Left kidney (tissue), 1 donor: ENCODE measurements at regions not wholly inside any gene's neighbourhood (a gene's known extent, or its start where the extent isn't known, plus 50 kb on each side); places are given as distances from the start of the nearest gene placed in this dataset.
A peak's percentile ranks its signal among the peaks of the same experiment; 100 is the strongest.
"Not testable (repeated sequence)": the region's sequence is repeated elsewhere in the genome, so short reads cannot be mapped to it uniquely, and the experiment has no call there.

Experiments used
- DNase-seq: peaks from one replicate; pipeline ENCODE4 v3.0.0-alpha.2; 2013

- no peak for DNase-seq
Observed at GRCh38 chr20:30511322-30512030, 746.0 kb upstream of the DEFB115 start.

GRCh38 chr20:30513050-30513628, 744.3 kb upstream of the DEFB115 start:
- no peak for DNase-seq

GRCh38 chr20:30515915-30516314, 741.5 kb upstream of the DEFB115 start:
- not testable (repeated sequence) for DNase-seq

GRCh38 chr20:30518906-30519305, 738.6 kb upstream of the DEFB115 start:
- not testable (repeated sequence) for DNase-seq

- DNase-seq, result not testable (repeated sequence)
Observed at GRCh38 chr20:30521686-30522415, 735.6 kb upstream of the DEFB115 start.

GRCh38 chr20:30524155-30524554, 733.3 kb upstream of the DEFB115 start:
- DNase-seq, result not testable (repeated sequence)

GRCh38 chr20:30524761-30525160, 732.7 kb upstream of the DEFB115 start:
- DNase-seq, result not testable (repeated sequence)

- not testable (repeated sequence) for DNase-seq
Observed at GRCh38 chr20:30533653-30534052, 723.8 kb upstream of the DEFB115 start.

GRCh38 chr20:30537459-30537858, 720.0 kb upstream of the DEFB115 start:
- DNase-seq, result not testable (repeated sequence)

GRCh38 chr20:30540330-30541069, 717.0 kb upstream of the DEFB115 start:
- not testable (repeated sequence) for DNase-seq

- not testable (repeated sequence) for DNase-seq
Observed at GRCh38 chr20:30551236-30551635, 706.2 kb upstream of the DEFB115 start.

- DNase-seq, result not testable (repeated sequence)
Observed at GRCh38 chr20:30556797-30557196, 700.7 kb upstream of the DEFB115 start.

- DNase-seq, result not testable (repeated sequence)
Observed at GRCh38 chr20:30565086-30565485, 692.4 kb upstream of the DEFB115 start.

- DNase-seq, result not testable (repeated sequence)
Observed at GRCh38 chr20:30569867-30570266, 687.6 kb upstream of the DEFB115 start.

- not testable (repeated sequence) for DNase-seq
Observed at GRCh38 chr20:30570622-30571021, 686.8 kb upstream of the DEFB115 start.

GRCh38 chr20:30574337-30574736, 683.1 kb upstream of the DEFB115 start:
- not testable (repeated sequence) for DNase-seq

- not testable (repeated sequence) for DNase-seq
Observed at GRCh38 chr20:30579069-30579468, 678.4 kb upstream of the DEFB115 start.

- DNase-seq, result peak; percentile 0
Observed at GRCh38 chr20:30579824-30580438, 677.5 kb upstream of the DEFB115 start.

- DNase-seq, result not testable (repeated sequence)
Observed at GRCh38 chr20:30581839-30582238, 675.6 kb upstream of the DEFB115 start.

GRCh38 chr20:30584403-30584802, 673.1 kb upstream of the DEFB115 start:
- not testable (repeated sequence) for DNase-seq

GRCh38 chr20:30585244-30585796, 672.1 kb upstream of the DEFB115 start:
- not testable (repeated sequence) for DNase-seq
